ENCODE measurements at regions not wholly inside any gene's neighbourhood (a gene's known extent, or its start where the extent isn't known, plus 50 kb on each side); places are given as distances from the start of the nearest gene placed in this dataset.

DNA sequence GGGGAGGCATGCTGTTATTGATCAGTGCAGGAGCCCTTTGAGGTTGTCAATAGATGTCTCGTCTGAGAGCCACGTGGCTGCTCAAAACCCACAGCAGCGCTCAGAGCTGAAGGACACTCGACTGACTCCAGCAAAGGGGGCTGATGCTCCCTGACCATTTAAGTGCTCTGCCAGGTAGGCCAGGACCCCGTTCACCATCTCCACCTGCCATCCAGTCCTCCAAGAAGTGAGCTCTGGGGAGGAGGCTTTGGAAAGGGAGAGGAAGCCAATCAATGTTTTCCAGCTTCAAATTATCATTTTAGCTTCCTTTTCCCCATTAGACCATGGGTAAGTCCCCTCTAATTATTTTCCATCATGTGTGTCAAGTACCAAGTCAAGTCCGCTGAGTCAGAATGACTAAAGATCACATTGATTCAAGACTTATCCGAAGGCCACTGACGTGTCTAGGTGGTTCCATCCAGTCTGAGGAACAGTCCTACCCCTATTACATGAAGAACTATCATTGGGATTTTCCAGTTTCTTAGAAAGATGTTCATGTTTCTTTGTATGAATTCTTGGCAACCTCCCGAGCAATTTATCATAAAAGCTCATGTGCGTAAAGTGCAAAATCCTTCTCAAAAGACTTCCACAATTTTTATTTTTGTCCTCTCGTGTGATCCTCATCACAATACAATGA lies 302.6 kb upstream of the LYZL1 start:
- Histone ChIP-seq H3F3A (ENCODE audit: control insufficient read depth, insufficient read depth) (no peaks in the 10 kb centered on the region), H3K27ac (ENCODE audit: low read depth, low read length) (no peak overlapping the region)

DNA sequence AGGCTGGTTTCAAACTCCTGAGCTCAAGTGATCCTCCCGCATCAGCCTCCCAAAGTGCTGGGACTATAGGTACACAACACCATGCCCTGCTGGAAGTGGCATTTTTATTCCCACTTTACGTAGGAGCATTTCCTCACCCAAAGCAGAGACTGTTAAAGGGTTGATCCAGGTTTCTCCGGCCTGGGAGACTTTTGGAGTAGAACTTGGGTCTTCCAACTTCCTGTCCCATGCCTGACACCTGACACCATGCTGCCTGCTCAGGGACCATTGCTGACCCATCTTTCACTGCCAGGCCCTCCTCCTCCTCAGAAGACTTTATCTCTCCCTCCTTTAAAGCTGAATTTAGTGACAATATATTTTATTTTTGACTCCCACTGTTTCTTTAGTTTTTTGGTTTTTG lies 302.0 kb upstream of the LYZL1 start:
- Histone ChIP-seq H4K20me1 (ENCODE audit: control insufficient read depth, insufficient read depth, low read depth, low read length) (no peaks in the 10 kb centered on the region), H3F3A (ENCODE audit: control insufficient read depth, insufficient read depth) (no peaks in the 10 kb centered on the region), H3K4me1 (ENCODE audit: control insufficient read depth, low read length) (no peaks in the 10 kb centered on the region), H3K79me2 (ENCODE audit: control insufficient read depth, low read length) (no peaks in the 10 kb centered on the region), H3K4me3 (ENCODE audit: low read length) (no peak overlapping the region), H3K27me3 (ENCODE audit: control insufficient read depth, low read length) (no peaks in the 10 kb centered on the region), H3K4me2 (ENCODE audit: low read length) (no peak overlapping the region), H3K9me2 (replicated peaks; ENCODE audit: control insufficient read depth, low read length) (no peaks in the 10 kb centered on the region), H3K9me3 (ENCODE audit: control insufficient read depth, insufficient read depth, low read length) (no peaks in the 10 kb centered on the region), H3K36me3 (ENCODE audit: control insufficient read depth, low read length) (no peaks in the 10 kb centered on the region), H3K27ac (ENCODE audit: low read depth, low read length) (no peak overlapping the region)
- TF ChIP-seq, protein P1, sequence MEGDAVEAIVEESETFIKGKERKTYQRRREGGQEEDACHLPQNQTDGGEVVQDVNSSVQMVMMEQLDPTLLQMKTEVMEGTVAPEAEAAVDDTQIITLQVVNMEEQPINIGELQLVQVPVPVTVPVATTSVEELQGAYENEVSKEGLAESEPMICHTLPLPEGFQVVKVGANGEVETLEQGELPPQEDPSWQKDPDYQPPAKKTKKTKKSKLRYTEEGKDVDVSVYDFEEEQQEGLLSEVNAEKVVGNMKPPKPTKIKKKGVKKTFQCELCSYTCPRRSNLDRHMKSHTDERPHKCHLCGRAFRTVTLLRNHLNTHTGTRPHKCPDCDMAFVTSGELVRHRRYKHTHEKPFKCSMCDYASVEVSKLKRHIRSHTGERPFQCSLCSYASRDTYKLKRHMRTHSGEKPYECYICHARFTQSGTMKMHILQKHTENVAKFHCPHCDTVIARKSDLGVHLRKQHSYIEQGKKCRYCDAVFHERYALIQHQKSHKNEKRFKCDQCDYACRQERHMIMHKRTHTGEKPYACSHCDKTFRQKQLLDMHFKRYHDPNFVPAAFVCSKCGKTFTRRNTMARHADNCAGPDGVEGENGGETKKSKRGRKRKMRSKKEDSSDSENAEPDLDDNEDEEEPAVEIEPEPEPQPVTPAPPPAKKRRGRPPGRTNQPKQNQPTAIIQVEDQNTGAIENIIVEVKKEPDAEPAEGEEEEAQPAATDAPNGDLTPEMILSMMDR (IDR thresholded peaks at IDR 0.05; ENCODE audit: low read depth, low read length, poor library complexity, severe bottlenecking): no peak
- TF ChIP-seq EZH2phosphoT487 (IDR thresholded peaks at IDR 0.05; ENCODE audit: borderline replicate concordance, low read length): no peak

More for the DNA sequence above, 302.6 kb upstream of the LYZL1 start:
- H3K27me3 ChIP-seq (ENCODE audit: control insufficient read depth, low read length): no peaks in the 10 kb centered on the region
- no peak overlapping the region for H3K4me2 ChIP-seq (ENCODE audit: low read length)
- no peaks in the 10 kb centered on the region for H4K20me1 ChIP-seq (ENCODE audit: control insufficient read depth, insufficient read depth, low read depth, low read length)
- H3K4me1 ChIP-seq (ENCODE audit: control insufficient read depth, low read length): no peaks in the 10 kb centered on the region
- H3K36me3 ChIP-seq (ENCODE audit: control insufficient read depth, low read length): no peaks in the 10 kb centered on the region
- no peak for TF ChIP-seq EZH2phosphoT487 (IDR thresholded peaks at IDR 0.05; ENCODE audit: borderline replicate concordance, low read length)
- TF ChIP-seq, protein P1 (IDR thresholded peaks at IDR 0.05; ENCODE audit: low read depth, low read length, poor library complexity, severe bottlenecking): no peak
- no peaks in the 10 kb centered on the region for H3K79me2 ChIP-seq (ENCODE audit: control insufficient read depth, low read length)
- H3K4me3 ChIP-seq (ENCODE audit: low read length): no peak overlapping the region
- no peaks in the 10 kb centered on the region for H3K9me2 ChIP-seq (replicated peaks; ENCODE audit: control insufficient read depth, low read length)
- H3K9me3 ChIP-seq (ENCODE audit: control insufficient read depth, insufficient read depth, low read length): no peaks in the 10 kb centered on the region

DNA sequence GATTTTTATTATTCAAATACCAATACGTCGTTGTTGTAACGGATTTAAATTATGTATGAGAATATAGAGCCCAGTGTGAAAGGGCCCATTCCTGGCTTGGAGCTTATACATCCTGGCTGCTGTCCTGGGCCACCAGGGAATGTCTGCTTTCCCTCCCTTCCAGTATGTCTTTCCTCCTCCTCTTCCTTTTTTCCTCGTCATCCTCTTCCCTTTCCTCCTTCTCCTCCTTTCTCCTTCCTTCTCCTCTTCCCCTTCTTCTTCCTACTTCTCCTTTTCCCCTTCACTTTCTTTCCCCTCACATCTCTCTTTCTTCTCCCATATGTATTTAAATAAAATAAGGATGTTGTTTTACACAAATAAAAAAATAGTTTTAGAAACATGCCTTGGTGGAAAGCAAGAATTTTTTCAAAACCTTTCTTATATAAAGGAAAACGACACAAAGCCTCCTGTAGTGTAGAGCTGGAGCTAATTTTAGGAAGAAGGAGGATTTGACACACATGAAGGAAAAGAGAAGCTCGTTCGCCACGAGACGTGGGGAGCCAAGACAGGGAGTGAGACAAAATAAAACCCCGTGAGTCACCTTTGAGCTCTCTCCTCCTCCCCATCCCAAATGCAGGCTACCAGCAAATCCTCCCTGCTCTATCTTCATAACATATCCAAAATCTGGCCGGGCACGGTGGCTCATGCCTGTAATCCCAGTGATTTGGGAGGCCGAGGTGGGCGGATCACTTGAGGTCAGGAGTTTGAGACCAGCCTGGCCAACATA lies 301.1 kb upstream of the LYZL1 start:
- Histone ChIP-seq H3K27ac (ENCODE audit: low read depth, low read length) (no peak overlapping the region), H3K9me2 (replicated peaks; ENCODE audit: control insufficient read depth, low read length) (no peaks in the 10 kb centered on the region), H3K27me3 (ENCODE audit: control insufficient read depth, low read length) (no peaks in the 10 kb centered on the region), H3K4me2 (ENCODE audit: low read length) (no peak overlapping the region), H3K9me3 (ENCODE audit: control insufficient read depth, insufficient read depth, low read length) (no peaks in the 10 kb centered on the region), H3K4me3 (ENCODE audit: low read length) (no peak overlapping the region), H3K4me1 (ENCODE audit: control insufficient read depth, low read length) (no peaks in the 10 kb centered on the region), H3F3A (ENCODE audit: control insufficient read depth, insufficient read depth) (no peaks in the 10 kb centered on the region), H3K36me3 (ENCODE audit: control insufficient read depth, low read length) (no peaks in the 10 kb centered on the region), H4K20me1 (ENCODE audit: control insufficient read depth, insufficient read depth, low read depth, low read length) (no peaks in the 10 kb centered on the region), H3K79me2 (ENCODE audit: control insufficient read depth, low read length) (no peaks in the 10 kb centered on the region)
- TF ChIP-seq, protein P1 (IDR thresholded peaks at IDR 0.05; ENCODE audit: low read depth, low read length, poor library complexity, severe bottlenecking): no peak
- no peak for TF ChIP-seq EZH2phosphoT487 (IDR thresholded peaks at IDR 0.05; ENCODE audit: borderline replicate concordance, low read length)

Measured in DOHH2 (cell line).